ENCODE measurements at regions not wholly inside any gene's neighbourhood (a gene's known extent, or its start where the extent isn't known, plus 50 kb on each side); places are given as distances from the start of the nearest gene placed in this dataset.
"Not testable (repeated sequence)": the region's sequence is repeated elsewhere in the genome, so short reads cannot be mapped to it uniquely, and the experiment has no call there.

- no peak for DNase-seq (ENCODE audit: low read depth)
These were observed 1432.4 kb downstream of the FAM181B start for GRCh38 chr11:81301166-81301830.

- DNase-seq (ENCODE audit: low read depth), result no peak
These were observed 1446.7 kb downstream of the FAM181B start for GRCh38 chr11:81286959-81287358.

- no peak for DNase-seq (ENCODE audit: low read depth)
These were observed 1447.1 kb downstream of the FAM181B start for GRCh38 chr11:81286550-81286949.

- DNase-seq (ENCODE audit: low read depth), result not testable (repeated sequence)
These were observed 1453.4 kb downstream of the FAM181B start for GRCh38 chr11:81280228-81280627.

GRCh38 chr11:81278991-81279390 lies 1454.7 kb downstream of the FAM181B start:
- no peak for DNase-seq (ENCODE audit: low read depth)

- no peak for DNase-seq (ENCODE audit: low read depth)
These were observed 1463.0 kb downstream of the FAM181B start for GRCh38 chr11:81270686-81271085.

GRCh38 chr11:81267246-81267645 lies 1466.4 kb downstream of the FAM181B start:
- DNase-seq (ENCODE audit: low read depth), result no peak

GRCh38 chr11:81259471-81259870 lies 1474.2 kb downstream of the FAM181B start:
- DNase-seq (ENCODE audit: low read depth), result no peak

- no peak for DNase-seq (ENCODE audit: low read depth)
These were observed 1477.8 kb downstream of the FAM181B start for GRCh38 chr11:81255895-81256294.

- DNase-seq (ENCODE audit: low read depth), result no peak
These were observed 1480.4 kb downstream of the FAM181B start for GRCh38 chr11:81253244-81253643.

GRCh38 chr11:81246941-81247340 lies 1486.7 kb downstream of the FAM181B start:
- no peak for DNase-seq (ENCODE audit: low read depth)

- DNase-seq (ENCODE audit: low read depth), result no peak
These were observed 1487.9 kb downstream of the FAM181B start for GRCh38 chr11:81245791-81246190.

GRCh38 chr11:81241672-81242275 lies 1491.9 kb downstream of the FAM181B start:
- no peak for DNase-seq (ENCODE audit: low read depth)

- peak; percentile 42 for DNase-seq (ENCODE audit: low read depth)
These were observed 1496.5 kb downstream of the FAM181B start for GRCh38 chr11:81237139-81237538.

- not testable (repeated sequence) for DNase-seq (ENCODE audit: low read depth)
These were observed 1506.3 kb downstream of the FAM181B start for GRCh38 chr11:81227409-81227808.

- DNase-seq (ENCODE audit: low read depth), result no peak
These were observed 1509.3 kb downstream of the FAM181B start for GRCh38 chr11:81224396-81224795.

GRCh38 chr11:81222491-81222890 lies 1511.2 kb downstream of the FAM181B start:
- DNase-seq (ENCODE audit: low read depth), result no peak

GRCh38 chr11:81220146-81220895 lies 1513.3 kb downstream of the FAM181B start:
- no peak for DNase-seq (ENCODE audit: low read depth)

- no peak for DNase-seq (ENCODE audit: low read depth)
These were observed 1514.0 kb downstream of the FAM181B start for GRCh38 chr11:81219661-81220060.

- DNase-seq (ENCODE audit: low read depth), result no peak
These were observed 1515.2 kb downstream of the FAM181B start for GRCh38 chr11:81218440-81218839.

- no peak for DNase-seq (ENCODE audit: low read depth)
These were observed 1522.6 kb downstream of the FAM181B start for GRCh38 chr11:81211050-81211449.

- no peak for DNase-seq (ENCODE audit: low read depth)
These were observed 1526.1 kb downstream of the FAM181B start for GRCh38 chr11:81207421-81208054.
